HG03139 (cell line): ENCODE measurements at regions not wholly inside any gene's neighbourhood (a gene's known extent, or its start where the extent isn't known, plus 50 kb on each side); places are given as distances from the start of the nearest gene placed in this dataset.

Experiments used
- ATAC-seq: cut with Tn5 transposase; IDR thresholded peaks from one replicate; pipeline ENCODE4 v1.9.1; 2021; ENCODE audit not compliant: unreplicated experiment

DNA sequence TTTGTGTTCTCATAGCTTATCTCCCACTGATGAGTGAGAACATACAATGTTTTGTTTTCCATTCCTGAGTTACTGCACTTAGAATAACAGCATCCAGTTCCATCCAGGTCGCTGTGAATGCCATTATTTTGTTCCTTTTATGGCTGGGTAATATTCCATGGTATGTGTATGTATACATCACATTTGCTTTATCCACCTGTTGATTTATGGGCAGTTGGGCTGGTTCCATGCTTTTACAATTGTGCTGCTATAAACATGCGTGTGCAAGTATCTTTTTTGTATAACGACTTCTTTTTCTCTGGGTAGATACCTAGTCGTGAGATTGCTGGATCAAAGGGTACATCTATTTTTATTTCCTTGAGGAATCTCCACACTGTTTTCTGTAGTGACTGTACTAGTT, 74.8 kb downstream of the ZNF280B start:
- no peak for ATAC-seq
